Pons (tissue), 1 donor: ENCODE measurements at regions not wholly inside any gene's neighbourhood (a gene's known extent, or its start where the extent isn't known, plus 50 kb on each side); places are given as distances from the start of the nearest gene placed in this dataset.

Source experiments
- DNase-seq: peaks from one replicate; pipeline ENCODE4 v3.0.0-alpha.2; 2016; ENCODE audit warnings: low spot score

DNA sequence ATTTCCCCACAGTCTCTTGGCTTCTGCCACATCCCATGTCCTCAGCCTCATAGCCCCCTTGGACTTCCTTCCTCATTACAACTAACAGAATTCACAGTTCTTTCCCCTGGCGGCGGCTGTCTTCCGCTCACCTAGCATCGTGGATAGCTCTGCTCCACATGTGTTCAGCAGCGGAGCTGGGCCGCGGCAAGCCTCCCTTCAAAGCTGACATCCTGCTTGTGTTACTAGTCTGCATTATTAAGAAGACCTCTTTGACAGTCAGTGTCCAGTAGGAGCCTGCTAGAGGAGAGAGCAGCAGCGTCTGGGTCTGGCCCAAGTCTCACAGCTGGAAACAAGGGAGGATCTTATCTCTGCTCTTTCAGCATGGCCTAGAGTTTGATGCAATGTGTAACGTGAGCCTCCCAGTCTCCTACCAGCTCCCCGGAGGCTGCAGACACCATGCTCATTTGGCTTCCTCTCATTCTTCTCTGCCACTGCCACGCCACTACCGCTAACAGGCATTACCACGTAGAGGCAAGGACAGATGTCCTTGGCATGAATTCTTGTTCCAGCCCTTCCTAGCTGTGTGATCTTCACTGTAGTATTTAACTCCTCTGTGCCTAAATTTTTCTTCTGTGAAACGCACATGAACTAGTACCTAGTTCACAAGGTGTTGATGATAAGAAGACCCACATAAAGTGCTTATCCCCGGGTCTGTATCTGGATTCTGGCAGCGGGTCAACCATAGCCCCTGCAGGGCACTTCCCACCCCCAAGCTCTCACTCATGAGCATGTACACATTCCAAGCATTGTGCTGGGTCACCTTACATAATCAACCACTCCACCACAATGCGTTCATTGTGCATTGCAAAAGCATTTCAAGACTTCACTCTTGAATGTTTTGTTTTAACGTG, 107.1 kb upstream of the BACH2 start:
- DNase-seq = peak; percentile 20

DNA sequence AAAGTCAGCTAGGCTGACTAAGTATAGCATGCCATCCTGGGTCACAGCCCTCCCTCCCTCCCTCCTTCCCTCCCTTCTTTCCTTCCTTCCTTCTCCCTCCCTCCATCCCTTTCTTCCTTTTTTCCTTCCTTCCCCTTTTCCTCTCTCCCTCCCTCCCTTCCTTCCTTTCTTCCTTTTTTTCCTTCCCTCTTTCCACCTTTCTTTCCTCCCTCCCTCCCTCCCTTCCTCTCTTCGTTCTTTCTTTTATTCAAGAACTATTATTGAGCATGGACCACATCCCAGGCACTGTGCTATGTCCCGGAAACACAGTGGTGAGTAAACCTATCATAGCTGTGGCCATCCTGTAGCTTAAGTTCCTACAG, 106.2 kb upstream of the BACH2 start:
- no peak for DNase-seq

GRCh38 chr6:90401933-90402830, 105.5 kb upstream of the BACH2 start:
- DNase-seq = no peak

- DNase-seq = no peak
Measured at GRCh38 chr6:90399970-90400369, 103.3 kb upstream of the BACH2 start.

DNA sequence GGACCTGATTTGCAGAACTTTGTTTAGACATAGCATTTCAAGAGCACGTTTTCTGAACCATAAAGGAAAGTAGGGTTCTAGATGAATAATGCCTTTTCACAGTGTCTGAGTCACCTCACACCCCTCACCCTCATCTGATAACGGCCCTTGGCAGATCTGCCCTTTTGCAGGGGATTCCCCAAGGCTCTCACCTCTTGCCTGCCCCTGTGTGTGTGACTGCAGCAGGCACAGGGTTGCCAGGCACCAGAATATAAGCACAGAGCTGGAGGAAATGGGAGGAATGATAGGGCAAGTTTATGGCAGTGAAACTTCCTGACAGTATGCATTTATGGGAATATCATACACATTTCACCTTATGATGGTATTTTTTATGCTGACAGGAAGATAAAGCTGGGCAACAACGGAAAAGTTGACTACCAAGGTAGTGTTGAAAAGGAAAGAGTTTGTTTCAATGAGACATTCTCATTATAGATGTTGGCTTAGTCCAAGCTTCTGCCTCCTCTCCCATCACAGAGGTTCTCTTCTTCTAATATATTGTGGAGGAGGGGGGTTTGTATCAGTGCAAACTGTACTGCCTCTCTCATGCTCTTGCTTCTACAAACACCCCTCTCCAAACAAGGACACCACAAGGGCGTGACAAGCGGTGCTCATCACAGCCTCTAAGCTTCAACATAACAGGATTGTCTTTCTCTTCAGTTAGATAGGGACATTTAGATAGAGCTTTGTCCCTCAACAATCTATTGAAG, 101.5 kb upstream of the BACH2 start:
- no peak for DNase-seq

GRCh38 chr6:90397047-90397446, 100.4 kb upstream of the BACH2 start:
- DNase-seq = no peak

DNA sequence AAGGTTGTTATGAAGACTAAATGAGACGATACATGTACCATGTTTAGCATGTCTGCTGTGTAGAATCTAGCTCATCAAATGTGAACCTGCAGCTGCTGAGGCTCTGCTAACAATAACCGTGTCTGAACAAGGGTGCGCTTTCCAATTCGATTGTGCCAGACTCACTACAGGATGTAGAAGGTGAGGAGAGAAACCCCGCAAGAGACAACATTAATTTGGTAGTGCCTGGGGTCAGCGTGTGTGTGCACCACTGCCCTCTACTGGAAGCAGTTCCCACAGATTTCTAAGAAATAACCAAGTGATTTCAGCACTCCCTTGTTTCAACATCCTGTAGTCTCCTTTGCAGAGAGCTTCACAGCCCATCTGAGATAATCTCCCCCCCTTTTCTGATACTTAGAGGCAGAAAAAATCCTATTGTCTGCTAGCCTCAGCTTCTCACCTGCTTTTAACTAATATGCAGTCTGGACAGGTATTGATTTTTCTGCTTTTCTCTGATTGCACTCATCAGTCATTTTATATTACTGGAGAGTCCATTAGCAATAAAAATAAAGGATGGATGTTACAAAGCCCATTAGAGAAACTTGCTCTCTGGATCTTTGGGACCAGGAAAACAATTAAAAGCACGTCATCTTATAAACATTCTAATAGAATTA, 96.7 kb upstream of the BACH2 start:
- DNase-seq = peak; percentile 54

DNA sequence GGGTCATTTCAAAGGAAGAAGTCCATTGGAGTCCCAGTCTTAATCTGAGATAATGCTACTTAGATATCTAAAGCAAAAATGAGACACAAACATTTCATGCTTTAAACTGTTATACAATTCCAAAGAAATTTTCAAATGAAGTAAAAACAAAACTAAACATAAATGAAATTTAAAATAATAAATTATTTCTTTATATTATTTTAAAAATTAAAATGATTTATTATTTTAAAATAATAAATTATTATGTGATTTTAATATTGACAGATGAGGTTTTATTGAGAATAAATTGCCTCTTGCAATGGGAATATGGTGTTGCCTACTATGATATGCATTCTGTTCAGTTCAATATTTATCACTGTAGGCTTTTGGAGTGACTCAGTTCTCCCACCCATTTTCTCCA, 93.7 kb upstream of the BACH2 start:
- no peak for DNase-seq

GRCh38 chr6:90388395-90388794, 91.8 kb upstream of the BACH2 start:
- DNase-seq = no peak

DNA sequence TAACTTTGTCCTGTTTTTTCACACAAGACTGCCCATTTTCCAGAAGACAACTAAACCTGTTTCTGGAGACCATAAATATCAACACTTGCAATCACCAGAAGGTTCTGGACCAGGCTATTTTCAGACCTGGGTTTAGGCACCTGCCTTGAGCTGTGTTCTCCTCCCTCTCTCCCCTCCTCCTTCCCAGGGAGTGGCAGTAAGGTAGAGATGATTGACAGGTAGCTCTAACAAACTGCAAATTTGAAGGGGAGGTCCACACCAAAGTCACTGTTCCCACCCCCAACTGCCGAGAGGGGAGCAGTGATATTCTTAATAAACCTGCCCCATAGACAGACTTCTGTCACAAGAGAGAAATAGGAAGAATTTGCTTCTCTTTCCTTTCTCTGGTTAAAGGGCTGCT, 91.2 kb upstream of the BACH2 start:
- no peak for DNase-seq

DNA sequence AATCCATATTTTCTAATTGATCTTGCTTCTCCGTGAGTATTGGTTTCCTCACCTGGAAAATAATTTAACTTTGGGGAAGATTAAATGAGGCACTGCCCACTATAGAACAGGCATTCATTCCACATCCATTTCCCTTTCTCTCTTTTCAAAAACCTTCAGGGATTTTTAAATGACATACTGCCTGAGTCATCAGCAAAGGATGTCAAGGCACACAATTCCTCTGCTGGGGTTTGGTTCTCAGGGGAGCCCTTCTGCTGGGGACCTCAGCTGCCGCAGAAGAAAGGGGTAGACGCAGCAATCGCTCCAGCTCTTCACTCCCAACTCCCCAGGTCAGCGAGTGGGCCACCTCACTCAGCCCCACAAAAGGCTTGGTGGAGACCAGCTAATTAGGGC, 90.7 kb upstream of the BACH2 start:
- DNase-seq = no peak

- peak; percentile 46 for DNase-seq
Measured at GRCh38 chr6:90386399-90387382, 90.0 kb upstream of the BACH2 start.

DNA sequence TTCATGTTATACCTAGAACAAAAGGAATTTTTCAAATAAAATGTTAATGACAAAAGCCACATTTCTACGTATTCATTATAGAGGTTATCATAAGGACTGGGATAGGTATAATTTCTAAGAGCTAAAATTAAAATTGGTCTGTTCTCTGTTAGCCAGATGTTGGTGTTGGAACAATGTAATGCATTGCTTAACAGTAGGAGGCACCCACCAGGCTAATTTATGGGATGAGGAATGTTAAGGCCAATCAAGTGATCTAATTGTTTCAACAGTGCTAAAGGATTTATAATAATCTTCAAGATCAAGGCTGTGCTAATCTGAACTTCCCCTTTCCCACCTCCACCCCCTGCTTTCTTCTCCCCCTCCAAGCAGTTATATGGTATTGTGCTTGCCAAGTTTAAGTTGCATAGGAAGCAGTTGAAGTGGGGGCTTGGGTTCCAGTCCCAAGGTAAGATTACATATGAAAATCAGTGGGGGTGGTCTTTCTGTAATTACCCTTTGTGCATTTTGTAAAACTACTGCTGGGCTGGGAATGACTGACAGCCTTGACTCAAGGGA, 89.2 kb upstream of the BACH2 start:
- DNase-seq = no peak

GRCh38 chr6:90384720-90385119, 88.1 kb upstream of the BACH2 start:
- DNase-seq = no peak

- no peak for DNase-seq
Measured at GRCh38 chr6:90383196-90383822, 86.7 kb upstream of the BACH2 start.

DNA sequence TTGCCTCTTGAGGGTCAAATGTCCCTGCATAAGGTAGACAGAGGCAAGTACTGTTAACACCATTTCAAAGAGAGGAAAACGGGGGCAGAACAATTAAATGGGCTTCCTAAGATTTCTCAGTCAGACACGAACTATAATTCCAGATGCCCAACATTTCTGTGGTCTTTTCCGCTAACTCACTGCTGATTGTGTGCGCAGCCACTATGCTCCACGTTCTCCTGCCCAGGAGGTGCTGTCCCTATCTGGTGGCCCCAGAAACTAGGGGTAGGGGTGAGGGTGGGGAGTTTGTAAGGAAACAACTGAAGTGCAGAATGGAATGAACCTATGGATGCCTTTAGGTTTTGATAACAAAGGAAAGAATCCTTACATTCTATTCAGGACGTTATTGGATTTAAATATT, 86.1 kb upstream of the BACH2 start:
- no peak for DNase-seq

DNA sequence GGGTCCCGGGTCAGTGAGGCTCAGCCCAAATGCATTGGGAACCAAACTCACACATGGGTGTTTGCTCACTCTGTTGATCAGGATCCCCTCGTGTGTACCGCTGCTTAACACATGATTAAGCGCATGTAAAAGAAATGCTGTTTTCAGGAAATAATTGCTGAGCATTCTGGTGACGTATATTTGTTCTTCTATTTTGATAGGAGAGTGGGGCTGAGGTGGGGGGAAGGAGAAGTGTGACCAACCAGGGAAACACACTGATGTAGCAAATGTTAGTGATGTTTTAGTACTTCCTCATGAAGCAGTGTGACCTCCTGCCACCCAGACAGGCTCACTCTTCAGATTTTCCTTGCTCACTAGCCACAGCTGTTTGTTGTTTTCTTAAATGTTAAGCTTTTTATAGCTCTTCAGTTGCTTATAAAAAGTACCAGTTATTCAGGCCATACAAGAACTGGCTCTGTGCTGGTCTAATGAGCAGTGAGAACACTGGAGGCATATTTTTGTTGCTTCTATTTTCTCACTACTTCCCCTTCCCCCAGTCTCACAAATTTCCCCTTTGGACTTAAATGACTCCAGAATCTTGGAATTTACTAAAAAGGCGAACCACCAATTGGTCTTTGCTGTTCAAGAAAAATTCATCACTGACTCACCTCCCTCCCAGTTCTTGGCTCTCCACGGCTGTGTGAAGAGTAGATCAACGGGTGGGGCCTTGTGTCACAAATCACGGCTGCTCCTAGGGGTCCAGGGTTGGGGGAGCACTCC, 79.2 kb upstream of the BACH2 start:
- peak; percentile 52 for DNase-seq

GRCh38 chr6:90374201-90374600, 77.6 kb upstream of the BACH2 start:
- DNase-seq = no peak

- DNase-seq = no peak
Measured at GRCh38 chr6:90372885-90373284, 76.2 kb upstream of the BACH2 start.
